ENCODE measurements at regions not wholly inside any gene's neighbourhood (a gene's known extent, or its start where the extent isn't known, plus 50 kb on each side); places are given as distances from the start of the nearest gene placed in this dataset.

GRCh38 chr3:1783995-1784394 is 314.7 kb upstream of the CNTN4 start:
- no peak for TF ChIP-seq POLR2A (IDR thresholded peaks at IDR 0.05)
- TF ChIP-seq, protein P1, sequence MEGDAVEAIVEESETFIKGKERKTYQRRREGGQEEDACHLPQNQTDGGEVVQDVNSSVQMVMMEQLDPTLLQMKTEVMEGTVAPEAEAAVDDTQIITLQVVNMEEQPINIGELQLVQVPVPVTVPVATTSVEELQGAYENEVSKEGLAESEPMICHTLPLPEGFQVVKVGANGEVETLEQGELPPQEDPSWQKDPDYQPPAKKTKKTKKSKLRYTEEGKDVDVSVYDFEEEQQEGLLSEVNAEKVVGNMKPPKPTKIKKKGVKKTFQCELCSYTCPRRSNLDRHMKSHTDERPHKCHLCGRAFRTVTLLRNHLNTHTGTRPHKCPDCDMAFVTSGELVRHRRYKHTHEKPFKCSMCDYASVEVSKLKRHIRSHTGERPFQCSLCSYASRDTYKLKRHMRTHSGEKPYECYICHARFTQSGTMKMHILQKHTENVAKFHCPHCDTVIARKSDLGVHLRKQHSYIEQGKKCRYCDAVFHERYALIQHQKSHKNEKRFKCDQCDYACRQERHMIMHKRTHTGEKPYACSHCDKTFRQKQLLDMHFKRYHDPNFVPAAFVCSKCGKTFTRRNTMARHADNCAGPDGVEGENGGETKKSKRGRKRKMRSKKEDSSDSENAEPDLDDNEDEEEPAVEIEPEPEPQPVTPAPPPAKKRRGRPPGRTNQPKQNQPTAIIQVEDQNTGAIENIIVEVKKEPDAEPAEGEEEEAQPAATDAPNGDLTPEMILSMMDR (IDR thresholded peaks at IDR 0.05 in 4 of 5, conservative IDR thresholded peaks at IDR 0.05 in 1 of 5): no peak
- ATAC-seq (no peak), DNase-seq (no peak)
- Histone ChIP-seq H3K36me3 (no peaks in the 10 kb centered on the region), H3K27ac (no peak overlapping the region), H3K4me3 (no peak overlapping the region), H3K27me3 (no peaks in the 10 kb centered on the region), H3K4me1 (no peaks in the 10 kb centered on the region), H3K9me3 (no peaks in the 10 kb centered on the region)
- in situ Hi-C loops (cut with MboI; ENCODE audit: low sequenced_read_pairs in 4 of 4): no loop called here
- intact Hi-C loops (cut with DNase I; ENCODE audit: low total_unique reads): no loop called here

GRCh38 chr3:1787094-1787493 is 311.6 kb upstream of the CNTN4 start:
- DNase-seq: no peak
- no peaks in the 10 kb centered on the region for H3K36me3 ChIP-seq
- H3K27me3 ChIP-seq: no peaks in the 10 kb centered on the region
- H3K9me3 ChIP-seq: no peaks in the 10 kb centered on the region
- intact Hi-C loops (cut with DNase I; ENCODE audit: low total_unique reads): no loop called here
- TF ChIP-seq POLR2A (IDR thresholded peaks at IDR 0.05): no peak
- TF ChIP-seq, protein P1 (IDR thresholded peaks at IDR 0.05 in 4 of 5, conservative IDR thresholded peaks at IDR 0.05 in 1 of 5): no peak
- H3K4me3 ChIP-seq: no peak overlapping the region
- H3K4me1 ChIP-seq: no peaks in the 10 kb centered on the region
- in situ Hi-C loops (cut with MboI; ENCODE audit: low sequenced_read_pairs in 4 of 4): no loop called here
- ATAC-seq: no peak
- H3K27ac ChIP-seq: no peak overlapping the region

DNA sequence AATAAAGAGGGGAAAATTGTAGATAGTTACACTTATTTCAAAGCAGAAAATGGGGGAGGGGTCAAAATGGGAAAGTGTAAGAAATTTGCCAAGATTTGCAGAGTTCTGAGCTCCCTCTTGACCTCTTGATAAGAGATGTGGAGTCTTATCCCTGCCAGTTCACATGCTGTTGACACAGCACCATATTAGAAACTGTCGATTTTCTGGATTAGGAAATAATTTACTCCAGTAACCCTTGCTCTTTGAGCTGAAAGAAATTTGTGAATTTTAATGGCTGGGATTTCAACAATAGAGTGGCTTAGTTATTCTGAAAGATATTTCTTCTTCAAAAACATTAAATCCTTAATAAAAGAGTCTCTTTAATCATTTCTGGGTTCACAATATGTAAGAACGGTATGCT is 306.2 kb upstream of the CNTN4 start:
- H3K4me3 ChIP-seq: no peak overlapping the region
- H3K27ac ChIP-seq: no peak overlapping the region
- in situ Hi-C loops (cut with MboI; ENCODE audit: low sequenced_read_pairs in 4 of 4): no loop called here
- H3K36me3 ChIP-seq: no peaks in the 10 kb centered on the region
- ATAC-seq (no peak), DNase-seq (no peak)
- H3K4me1 ChIP-seq: no peaks in the 10 kb centered on the region
- TF ChIP-seq POLR2A (IDR thresholded peaks at IDR 0.05): no peak
- TF ChIP-seq, protein P1 (IDR thresholded peaks at IDR 0.05 in 4 of 5, conservative IDR thresholded peaks at IDR 0.05 in 1 of 5): no peak
- intact Hi-C loops (cut with DNase I; ENCODE audit: low total_unique reads): no loop called here
- H3K9me3 ChIP-seq: no peaks in the 10 kb centered on the region
- H3K27me3 ChIP-seq: no peaks in the 10 kb centered on the region

DNA sequence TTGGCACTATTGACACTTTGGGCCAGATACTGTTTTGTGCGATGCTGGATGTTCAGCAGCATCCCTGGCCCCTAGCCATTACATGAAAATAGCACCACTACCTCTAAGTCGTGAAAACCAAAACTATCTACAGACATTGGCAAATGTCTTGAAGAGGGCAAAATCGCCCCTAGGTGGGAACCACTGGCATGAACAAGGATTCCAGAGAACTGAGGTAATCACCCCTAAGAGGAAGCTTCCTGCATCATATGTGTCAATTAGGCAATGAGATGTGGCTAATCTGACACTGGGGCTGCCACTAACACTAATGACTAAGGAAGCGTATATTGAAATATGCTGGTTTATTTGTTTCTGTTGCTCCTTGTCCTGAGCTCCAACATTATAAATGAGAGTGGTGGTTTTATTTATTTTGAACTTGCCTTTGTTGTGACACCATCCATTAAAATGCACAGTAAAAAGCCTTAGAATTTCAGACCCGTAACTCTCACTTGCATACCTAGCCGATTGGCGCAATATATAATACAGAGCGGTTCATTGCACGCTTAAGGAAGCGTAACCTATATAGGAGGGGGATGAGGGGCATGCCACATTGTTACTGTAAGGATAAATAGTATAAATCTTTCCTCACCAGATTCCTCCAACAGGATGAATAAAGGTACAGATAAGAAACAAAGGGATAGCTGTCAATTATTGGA is 299.8 kb upstream of the CNTN4 start:
- intact Hi-C loops (cut with DNase I; ENCODE audit: low total_unique reads): no loop called here
- in situ Hi-C loops (cut with MboI; ENCODE audit: low sequenced_read_pairs in 4 of 4): no loop called here
- Histone ChIP-seq H3K4me1 (no peaks in the 10 kb centered on the region), H3K36me3 (no peaks in the 10 kb centered on the region), H3K27ac (no peak overlapping the region), H3K27me3 (no peaks in the 10 kb centered on the region), H3K9me3 (no peaks in the 10 kb centered on the region), H3K4me3 (no peak overlapping the region)
- DNase-seq: no peak
- ATAC-seq: no peak
- no peak for TF ChIP-seq POLR2A (IDR thresholded peaks at IDR 0.05)
- TF ChIP-seq, protein P1 (IDR thresholded peaks at IDR 0.05 in 4 of 5, conservative IDR thresholded peaks at IDR 0.05 in 1 of 5): no peak

GRCh38 chr3:1805331-1805730 is 293.3 kb upstream of the CNTN4 start:
- no peak overlapping the region for H3K4me3 ChIP-seq
- no peak for ATAC-seq
- no peak for DNase-seq
- TF ChIP-seq, protein P1 (IDR thresholded peaks at IDR 0.05 in 4 of 5, conservative IDR thresholded peaks at IDR 0.05 in 1 of 5): no peak
- TF ChIP-seq POLR2A (IDR thresholded peaks at IDR 0.05): no peak
- no peaks in the 10 kb centered on the region for H3K36me3 ChIP-seq
- no peaks in the 10 kb centered on the region for H3K27me3 ChIP-seq
- in situ Hi-C loops (cut with MboI; ENCODE audit: low sequenced_read_pairs in 4 of 4) (no loop called here), intact Hi-C loops (cut with DNase I; ENCODE audit: low total_unique reads) (no loop called here)
- H3K27ac ChIP-seq: no peak overlapping the region
- no peaks in the 10 kb centered on the region for H3K9me3 ChIP-seq
- no peaks in the 10 kb centered on the region for H3K4me1 ChIP-seq

All from gastrocnemius medialis (tissue), 4 donors.